HG03066 (cell line): ENCODE measurements at regions not wholly inside any gene's neighbourhood (a gene's known extent, or its start where the extent isn't known, plus 50 kb on each side); places are given as distances from the start of the nearest gene placed in this dataset.

Experiments used
- ATAC-seq: cut with Tn5 transposase; IDR thresholded peaks from one replicate; pipeline ENCODE4 v1.9.1; 2021; ENCODE audit warnings: low read depth; ENCODE audit not compliant: unreplicated experiment

GRCh38 chrX:46306103-46306502 lies 239.1 kb downstream of the ZNF674 start:
- ATAC-seq, result no peak

GRCh38 chrX:46305431-46305830 lies 239.8 kb downstream of the ZNF674 start:
- ATAC-seq, result no peak

- ATAC-seq, result no peak
Observed at GRCh38 chrX:46301903-46302302, 243.3 kb downstream of the ZNF674 start.

- ATAC-seq, result no peak
Observed at GRCh38 chrX:46298821-46299220, 246.4 kb downstream of the ZNF674 start.

- no peak for ATAC-seq
Observed at GRCh38 chrX:46295963-46296362, 249.3 kb downstream of the ZNF674 start.

- no peak for ATAC-seq
Observed at GRCh38 chrX:46294234-46294633, 251.0 kb downstream of the ZNF674 start.

GRCh38 chrX:46279925-46280313 lies 265.3 kb downstream of the ZNF674 start:
- no peak for ATAC-seq

GRCh38 chrX:46279214-46279924 lies 265.9 kb downstream of the ZNF674 start:
- ATAC-seq, result no peak

- no peak for ATAC-seq
Observed at GRCh38 chrX:46278572-46278971, 266.6 kb downstream of the ZNF674 start.

- ATAC-seq, result no peak
Observed at GRCh38 chrX:46268412-46268811, 276.8 kb downstream of the ZNF674 start.

- ATAC-seq, result no peak
Observed at GRCh38 chrX:46263494-46263893, 281.7 kb downstream of the ZNF674 start.

GRCh38 chrX:46262304-46262703 lies 282.9 kb downstream of the ZNF674 start:
- ATAC-seq, result no peak

- ATAC-seq, result no peak
Observed at GRCh38 chrX:46260499-46260898, 284.7 kb downstream of the ZNF674 start.

- ATAC-seq, result no peak
Observed at GRCh38 chrX:46258356-46258755, 286.9 kb downstream of the ZNF674 start.

GRCh38 chrX:46257451-46257879 lies 287.8 kb downstream of the ZNF674 start:
- ATAC-seq, result no peak

GRCh38 chrX:46256875-46257274 lies 288.3 kb downstream of the ZNF674 start:
- no peak for ATAC-seq

- ATAC-seq, result no peak
Observed at GRCh38 chrX:46255046-46255445, 290.2 kb downstream of the ZNF674 start.

- ATAC-seq, result no peak
Observed at GRCh38 chrX:46254641-46255040, 290.6 kb downstream of the ZNF674 start.

- no peak for ATAC-seq
Observed at GRCh38 chrX:46251755-46252154, 293.5 kb downstream of the ZNF674 start.

GRCh38 chrX:46250151-46250550 lies 295.1 kb downstream of the ZNF674 start:
- no peak for ATAC-seq

GRCh38 chrX:46247456-46247855 lies 297.8 kb downstream of the ZNF674 start:
- no peak for ATAC-seq

- no peak for ATAC-seq
Observed at GRCh38 chrX:46244451-46244850, 300.8 kb downstream of the ZNF674 start.

- ATAC-seq, result no peak
Observed at GRCh38 chrX:46236411-46236810, 308.8 kb downstream of the ZNF674 start.
